Mucosa of stomach (tissue), 1 donor: ENCODE measurements at regions not wholly inside any gene's neighbourhood (a gene's known extent, or its start where the extent isn't known, plus 50 kb on each side); places are given as distances from the start of the nearest gene placed in this dataset.

Experiments
- H3K27me3 ChIP-seq: one replicate; pipeline ENCODE4 v1.7.0; 2013; ENCODE audit warnings: mild to moderate bottlenecking, low read length; ENCODE audit not compliant: control insufficient read depth, insufficient read depth
- H3K36me3 ChIP-seq: one replicate; pipeline ENCODE4 v1.7.0; 2013; ENCODE audit warnings: low read length; ENCODE audit not compliant: control insufficient read depth, insufficient read depth
- H3K4me1 ChIP-seq: one replicate; pipeline ENCODE4 v1.7.0; 2013; ENCODE audit warnings: mild to moderate bottlenecking, low read length; ENCODE audit not compliant: control insufficient read depth, insufficient read depth
- H3K4me3 ChIP-seq: one replicate; pipeline ENCODE4 v1.7.0; 2013; ENCODE audit warnings: low read length
- H3K9ac ChIP-seq: one replicate; pipeline ENCODE4 v1.7.0; 2013; ENCODE audit warnings: mild to moderate bottlenecking, low read length, moderate library complexity
- H3K9me3 ChIP-seq: one replicate; pipeline ENCODE4 v1.7.0; 2013; ENCODE audit warnings: mild to moderate bottlenecking, low read length, moderate library complexity; ENCODE audit not compliant: control insufficient read depth
- donor health status: Pancreatic carcinoma.

GRCh38 chrX:39922488-39922887 is 175.3 kb downstream of the BCOR start:
- H3K9ac ChIP-seq: no peak overlapping the region
- no peaks in the 10 kb centered on the region for H3K4me1 ChIP-seq
- no peaks in the 10 kb centered on the region for H3K36me3 ChIP-seq
- no peaks in the 10 kb centered on the region for H3K9me3 ChIP-seq
- H3K4me3 ChIP-seq: no peak overlapping the region
- no peaks in the 10 kb centered on the region for H3K27me3 ChIP-seq

GRCh38 chrX:39922926-39923325 is 174.8 kb downstream of the BCOR start:
- no peak overlapping the region for H3K4me3 ChIP-seq
- no peaks in the 10 kb centered on the region for H3K36me3 ChIP-seq
- no peaks in the 10 kb centered on the region for H3K4me1 ChIP-seq
- H3K27me3 ChIP-seq: no peaks in the 10 kb centered on the region
- H3K9me3 ChIP-seq: no peaks in the 10 kb centered on the region
- no peak overlapping the region for H3K9ac ChIP-seq

GRCh38 chrX:39927380-39927779 is 170.4 kb downstream of the BCOR start:
- Histone ChIP-seq H3K4me3 (no peak overlapping the region), H3K9me3 (no peaks in the 10 kb centered on the region), H3K36me3 (no peaks in the 10 kb centered on the region), H3K4me1 (peaks cover 10% of the 10 kb centered on the region), H3K9ac (no peak overlapping the region), H3K27me3 (no peaks in the 10 kb centered on the region)

GRCh38 chrX:39928704-39929378 is 168.9 kb downstream of the BCOR start:
- no peak overlapping the region for H3K4me3 ChIP-seq
- H3K27me3 ChIP-seq: no peaks in the 10 kb centered on the region
- H3K9ac ChIP-seq: no peak overlapping the region
- no peaks in the 10 kb centered on the region for H3K9me3 ChIP-seq
- no peaks in the 10 kb centered on the region for H3K36me3 ChIP-seq
- H3K4me1 ChIP-seq: peaks cover 10% of the 10 kb centered on the region

- no peaks in the 10 kb centered on the region for H3K9me3 ChIP-seq
- H3K4me3 ChIP-seq: no peak overlapping the region
- H3K4me1 ChIP-seq: peaks cover 10% of the 10 kb centered on the region
- no peaks in the 10 kb centered on the region for H3K36me3 ChIP-seq
- no peak overlapping the region for H3K9ac ChIP-seq
- H3K27me3 ChIP-seq: no peaks in the 10 kb centered on the region
Observed at GRCh38 chrX:39929379-39930025, 168.3 kb downstream of the BCOR start.

GRCh38 chrX:39930786-39931528 is 166.8 kb downstream of the BCOR start:
- Histone ChIP-seq H3K36me3 (no peaks in the 10 kb centered on the region), H3K4me3 (no peak overlapping the region), H3K9ac (no peak overlapping the region), H3K9me3 (no peaks in the 10 kb centered on the region), H3K27me3 (no peaks in the 10 kb centered on the region), H3K4me1 (peaks cover 10% of the 10 kb centered on the region)

- no peak overlapping the region for H3K9ac ChIP-seq
- H3K9me3 ChIP-seq: no peaks in the 10 kb centered on the region
- H3K4me3 ChIP-seq: no peak overlapping the region
- H3K36me3 ChIP-seq: no peaks in the 10 kb centered on the region
- H3K4me1 ChIP-seq: peaks cover 10% of the 10 kb centered on the region
- H3K27me3 ChIP-seq: no peaks in the 10 kb centered on the region
Observed at GRCh38 chrX:39931529-39932282, 166.1 kb downstream of the BCOR start.

- Histone ChIP-seq H3K27me3 (no peaks in the 10 kb centered on the region), H3K36me3 (no peaks in the 10 kb centered on the region), H3K4me1 (no peaks in the 10 kb centered on the region), H3K9ac (no peak overlapping the region), H3K9me3 (no peaks in the 10 kb centered on the region), H3K4me3 (no peak overlapping the region)
Observed at GRCh38 chrX:39935411-39936064, 162.2 kb downstream of the BCOR start.

GRCh38 chrX:39936886-39937770 is 160.6 kb downstream of the BCOR start:
- no peak overlapping the region for H3K9ac ChIP-seq
- no peak overlapping the region for H3K4me3 ChIP-seq
- H3K4me1 ChIP-seq: no peaks in the 10 kb centered on the region
- H3K36me3 ChIP-seq: no peaks in the 10 kb centered on the region
- no peaks in the 10 kb centered on the region for H3K27me3 ChIP-seq
- no peaks in the 10 kb centered on the region for H3K9me3 ChIP-seq

- H3K4me1 ChIP-seq: no peaks in the 10 kb centered on the region
- H3K27me3 ChIP-seq: no peaks in the 10 kb centered on the region
- H3K9me3 ChIP-seq: no peaks in the 10 kb centered on the region
- no peaks in the 10 kb centered on the region for H3K36me3 ChIP-seq
- no peak overlapping the region for H3K9ac ChIP-seq
- H3K4me3 ChIP-seq: no peak overlapping the region
Observed at GRCh38 chrX:39938466-39938865, 159.3 kb downstream of the BCOR start.

GRCh38 chrX:39939678-39940077 is 158.1 kb downstream of the BCOR start:
- no peaks in the 10 kb centered on the region for H3K36me3 ChIP-seq
- no peaks in the 10 kb centered on the region for H3K4me1 ChIP-seq
- H3K9ac ChIP-seq: no peak overlapping the region
- H3K4me3 ChIP-seq: no peak overlapping the region
- H3K27me3 ChIP-seq: no peaks in the 10 kb centered on the region
- no peaks in the 10 kb centered on the region for H3K9me3 ChIP-seq
